ENCODE measurements at regions not wholly inside any gene's neighbourhood (a gene's known extent, or its start where the extent isn't known, plus 50 kb on each side); places are given as distances from the start of the nearest gene placed in this dataset.

DNA sequence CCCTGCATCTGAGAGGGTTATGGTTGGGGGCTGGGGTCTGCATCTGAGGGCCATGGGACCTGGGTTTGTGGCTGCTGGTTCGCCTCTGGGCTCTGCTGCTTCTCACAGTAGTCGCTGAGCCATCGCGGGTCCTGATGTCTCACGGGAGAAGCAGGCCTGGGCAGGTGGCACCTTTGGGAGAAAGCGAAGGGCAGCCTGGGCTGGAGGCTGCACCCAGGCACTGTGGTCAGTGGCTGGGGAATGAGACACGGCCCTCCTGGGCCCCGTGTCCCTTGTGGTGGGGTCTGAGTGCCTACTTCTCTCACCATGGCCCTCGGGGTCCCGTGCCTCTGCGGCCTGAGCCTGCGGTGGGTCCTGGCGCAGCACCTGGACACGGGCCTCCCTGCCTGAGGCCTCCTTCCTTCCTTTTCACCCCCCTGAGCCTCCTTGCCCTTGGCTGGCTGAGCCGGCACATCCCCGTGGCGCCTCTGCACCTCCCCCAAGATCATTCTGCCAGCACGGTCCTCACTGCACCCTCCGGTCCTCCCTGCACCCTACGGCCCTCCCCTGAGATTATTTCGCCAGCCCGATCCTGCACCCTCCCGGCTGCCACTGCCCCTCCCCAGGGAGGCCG is 206.0 kb downstream of the ERMARD start:
- TF ChIP-seq, protein P1, sequence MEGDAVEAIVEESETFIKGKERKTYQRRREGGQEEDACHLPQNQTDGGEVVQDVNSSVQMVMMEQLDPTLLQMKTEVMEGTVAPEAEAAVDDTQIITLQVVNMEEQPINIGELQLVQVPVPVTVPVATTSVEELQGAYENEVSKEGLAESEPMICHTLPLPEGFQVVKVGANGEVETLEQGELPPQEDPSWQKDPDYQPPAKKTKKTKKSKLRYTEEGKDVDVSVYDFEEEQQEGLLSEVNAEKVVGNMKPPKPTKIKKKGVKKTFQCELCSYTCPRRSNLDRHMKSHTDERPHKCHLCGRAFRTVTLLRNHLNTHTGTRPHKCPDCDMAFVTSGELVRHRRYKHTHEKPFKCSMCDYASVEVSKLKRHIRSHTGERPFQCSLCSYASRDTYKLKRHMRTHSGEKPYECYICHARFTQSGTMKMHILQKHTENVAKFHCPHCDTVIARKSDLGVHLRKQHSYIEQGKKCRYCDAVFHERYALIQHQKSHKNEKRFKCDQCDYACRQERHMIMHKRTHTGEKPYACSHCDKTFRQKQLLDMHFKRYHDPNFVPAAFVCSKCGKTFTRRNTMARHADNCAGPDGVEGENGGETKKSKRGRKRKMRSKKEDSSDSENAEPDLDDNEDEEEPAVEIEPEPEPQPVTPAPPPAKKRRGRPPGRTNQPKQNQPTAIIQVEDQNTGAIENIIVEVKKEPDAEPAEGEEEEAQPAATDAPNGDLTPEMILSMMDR (IDR thresholded peaks at IDR 0.05) = no peak
- no peak for TF ChIP-seq POLR2A (IDR thresholded peaks at IDR 0.05)

All from testis (tissue), 2 donors.